B cell (primary cell): ENCODE measurements at regions not wholly inside any gene's neighbourhood (a gene's known extent, or its start where the extent isn't known, plus 50 kb on each side); places are given as distances from the start of the nearest gene placed in this dataset.

Experiments
- ATAC-seq: fragments of 200-7000 bp; cut with Tn5 transposase; one replicate; pipeline ENCODE4 v1.10.0; 2021; ENCODE audit warnings: low read depth, mild to moderate bottlenecking, moderate number of reproducible peaks, moderate library complexity
- CTCF ChIA-PET: fragments of 350-600 bp; sonication (Branson Sonifier 250); formaldehyde crosslinking; loops from one replicate; lab custom pipeline; 2021; ENCODE audit warnings: antibody characterized with exemption, inconsistent platforms; lab: Charles Lee
- POLR2A ChIA-PET: fragments of 350-600 bp; sonication (Branson Sonifier 250); formaldehyde crosslinking; loops from one replicate; lab custom pipeline; 2021; ENCODE audit warnings: antibody characterized with exemption; lab: Charles Lee
- DNase-seq: peaks from one replicate; pipeline ENCODE4 v3.0.0; 2013
- H2AFZ ChIP-seq: 2 replicates; pipeline ENCODE4 v1.6.1; 2012; ENCODE audit warnings: mild to moderate bottlenecking, low read depth, low read length; ENCODE audit not compliant: insufficient read depth, poor library complexity, severe bottlenecking
- H3K27ac ChIP-seq, 2 donors: 1 replicate in 1 of 2; 2 replicates in 1 of 2; pipeline ENCODE4 v1.5.1; 2012 to 2013; ENCODE audit warnings: low read length in 2 of 2, mild to moderate bottlenecking in 2 of 2, moderate library complexity in 1 of 2
- H3K27me3 ChIP-seq, 4 experiments: fragments of 200-600 bp in 1 of 4; sonication (generic) in 1 of 4; replicated peaks in 1 of 4; 1 replicate in 2 of 4; 2 replicates in 2 of 4; pipeline versions ENCODE4 v1.6.1 to v1.7.0; 2013 to 2016; ENCODE audit warnings: low read length in 3 of 4, mild to moderate bottlenecking in 2 of 4, mixed read lengths in 1 of 4, moderate library complexity in 1 of 4; ENCODE audit not compliant: insufficient read depth in 4 of 4, control insufficient read depth in 3 of 4; ENCODE audit errors: control extremely low read depth in 1 of 4
- H3K36me3 ChIP-seq, 2 experiments: replicated peaks in 1 of 2; 1 replicate in 1 of 2; 2 replicates in 1 of 2; pipeline versions ENCODE4 v1.6.1 to v1.7.1; 2013; ENCODE audit warnings: low read length in 1 of 2; ENCODE audit not compliant: insufficient read depth in 2 of 2, control insufficient read depth in 1 of 2; ENCODE audit errors: control extremely low read depth in 1 of 2, extremely low read depth in 1 of 2
- H3K4me1 ChIP-seq, 2 donors: fragments of 200-600 bp in 1 of 2; sonication (generic) in 1 of 2; 1 replicate in 1 of 2; 2 replicates in 1 of 2; pipeline versions ENCODE4 v1.5.1 to v1.6.1; 2013 to 2017; ENCODE audit warnings: low read length in 2 of 2; ENCODE audit not compliant: control insufficient read depth in 2 of 2, insufficient read depth in 2 of 2
- H3K4me2 ChIP-seq: replicated peaks from 2 replicates; pipeline ENCODE3; 2012; ENCODE audit warnings: mild to moderate bottlenecking, low read depth, low read length; ENCODE audit not compliant: poor library complexity, severe bottlenecking
- H3K4me3 ChIP-seq, 5 experiments: fragments of 200-600 bp in 1 of 5; sonication (generic) in 1 of 5; 1 replicate in 3 of 5; 2 replicates in 2 of 5; pipeline versions ENCODE4 v1.5.1 to v1.7.0; 2011 to 2016; ENCODE audit warnings: low read length in 4 of 5, mild to moderate bottlenecking in 4 of 5, low read depth in 2 of 5, control low read depth in 1 of 5, moderate library complexity in 1 of 5; ENCODE audit not compliant: insufficient read depth in 1 of 5; ENCODE audit errors: control extremely low read depth in 1 of 5, extremely low read depth in 1 of 5
- H3K79me2 ChIP-seq: fragments of 200-600 bp; sonication (generic); one replicate; pipeline ENCODE4 v1.6.0; 2016; ENCODE audit warnings: low read length; ENCODE audit not compliant: control insufficient read depth, insufficient read depth
- H3K9ac ChIP-seq: fragments of 200-600 bp; sonication (generic); 2 replicates; pipeline ENCODE4 v1.6.1; 2017; ENCODE audit warnings: mild to moderate bottlenecking, low read length, moderate library complexity
- H3K9me3 ChIP-seq, 3 donors: one replicate each; pipeline versions ENCODE4 v1.6.1 to v1.7.1; 2013; ENCODE audit warnings: low read length in 2 of 3; ENCODE audit not compliant: control insufficient read depth in 2 of 3, insufficient read depth in 1 of 3; ENCODE audit errors: control extremely low read depth in 1 of 3
- H4K20me1 ChIP-seq: 2 replicates; pipeline ENCODE4 v1.6.0; 2012; ENCODE audit warnings: mild to moderate bottlenecking, low read length; ENCODE audit not compliant: insufficient read depth, control insufficient read depth, poor library complexity, severe bottlenecking
- H3K27ac Mint-ChIP-seq: one replicate; pipeline ENCODE4 v1.8.0; 2021; ENCODE audit warnings: mixed read lengths
- H3K27me3 Mint-ChIP-seq: one replicate; pipeline ENCODE4 v1.8.0; 2021; ENCODE audit warnings: mixed read lengths
- H3K4me1 Mint-ChIP-seq: one replicate; pipeline ENCODE4 v1.8.0; 2021; ENCODE audit warnings: mixed read lengths
- H3K4me3 Mint-ChIP-seq: one replicate; pipeline ENCODE4 v1.8.0; 2021; ENCODE audit warnings: mixed read lengths
- H3K9me3 Mint-ChIP-seq: one replicate; pipeline ENCODE4 v1.8.0; 2022; ENCODE audit warnings: mixed read lengths; ENCODE audit not compliant: insufficient read depth
- CTCF ChIP-seq: fragments of 200-600 bp; IDR thresholded peaks from one replicate; pipeline ENCODE4 v1.8.0; 2022; ENCODE audit warnings: antibody characterized with exemption, mild to moderate bottlenecking
- EZH2 ChIP-seq: IDR thresholded peaks from 2 replicates; pipeline ENCODE4 v1.6.1; 2012; ENCODE audit warnings: borderline replicate concordance, low read depth, mild to moderate bottlenecking, moderate library complexity, low read length; ENCODE audit not compliant: insufficient read depth, poor library complexity, severe bottlenecking
- WGBS: methylation state at CpG from one replicate; pipeline ENCODE4 v1.1.5; 2013; ENCODE audit warnings: missing lambda C conversion rate; ENCODE audit not compliant: insufficient coverage; 5-methylcytosine and 5-hydroxymethylcytosine counted together
- intact Hi-C: fragments of 100-400 bp; cut with micrococcal nuclease; formaldehyde crosslinking; loops from one replicate; pipeline ENCODE4 v1.10.0; 2022

DNA sequence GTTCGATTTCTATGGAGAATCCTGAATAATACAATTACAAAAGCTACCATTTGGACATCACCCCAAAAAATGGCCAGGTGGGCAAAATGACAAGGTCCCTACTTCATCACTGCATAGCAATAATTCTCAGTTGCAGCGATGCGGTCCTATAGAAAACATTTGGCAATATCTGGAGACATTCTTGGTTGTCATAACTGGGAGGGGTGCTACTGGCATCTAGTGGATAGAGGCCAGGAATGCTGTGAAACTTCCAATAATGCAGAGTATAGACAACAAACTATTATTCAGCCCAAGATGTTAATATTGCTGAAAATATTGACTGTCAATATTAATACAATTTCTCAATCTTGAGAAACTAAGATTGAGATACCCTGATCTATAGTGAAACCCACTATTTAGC, 637.8 kb upstream of the PKDCC start:
- H3K4me1 ChIP-seq = no peaks in the 10 kb centered on the region
- no peaks in the 10 kb centered on the region for H3K27me3 Mint-ChIP-seq
- no peak overlapping the region for H3K27ac Mint-ChIP-seq
- no peak overlapping the region for H3K9ac ChIP-seq
- no peak overlapping the region for H3K27ac ChIP-seq
- no peak overlapping the region for H3K4me3 Mint-ChIP-seq
- H4K20me1 ChIP-seq = no peaks in the 10 kb centered on the region
- intact Hi-C loops = no loop called here
- CTCF ChIA-PET = no interaction called here
- no peak overlapping the region for H2AFZ ChIP-seq
- POLR2A ChIA-PET = no interaction called here
- no peaks in the 10 kb centered on the region for H3K9me3 ChIP-seq
- DNase-seq = no peak
- no peak for ATAC-seq
- H3K4me2 ChIP-seq = no peak overlapping the region
- 67% methylated on average over 1 of the region's 3 CpGs for WGBS
- H3K27me3 ChIP-seq = no peaks in the 10 kb centered on the region
- no peaks in the 10 kb centered on the region for H3K9me3 Mint-ChIP-seq
- H3K4me3 ChIP-seq = no peak overlapping the region
- H3K79me2 ChIP-seq = no peaks in the 10 kb centered on the region
- H3K4me1 Mint-ChIP-seq = no peaks in the 10 kb centered on the region
- TF ChIP-seq CTCF (no peak), EZH2 (no peak)
- H3K36me3 ChIP-seq = no peaks in the 10 kb centered on the region

- WGBS = no CpG with 5 or more reads among the region's 4 CpGs
- Histone ChIP-seq H3K9ac (no peak overlapping the region), H3K36me3 (no peaks in the 10 kb centered on the region), H3K27ac (no peak overlapping the region), H3K9me3 (no peaks in the 10 kb centered on the region), H3K27me3 (no peaks in the 10 kb centered on the region), H3K4me2 (no peak overlapping the region), H2AFZ (no peak overlapping the region), H3K4me1 (no peaks in the 10 kb centered on the region), H4K20me1 (no peaks in the 10 kb centered on the region), H3K79me2 (no peaks in the 10 kb centered on the region), H3K4me3 (no peak overlapping the region)
- H3K4me1 Mint-ChIP-seq = no peaks in the 10 kb centered on the region
- peaks cover 2% of the 10 kb centered on the region for H3K9me3 Mint-ChIP-seq
- no peak overlapping the region for H3K4me3 Mint-ChIP-seq
- no peaks in the 10 kb centered on the region for H3K27me3 Mint-ChIP-seq
- intact Hi-C loops = no loop called here
- TF ChIP-seq EZH2 (no peak), CTCF (no peak)
- ChIA-PET POLR2A (no interaction called here), CTCF (no interaction called here)
- DNase-seq = no peak
- no peak overlapping the region for H3K27ac Mint-ChIP-seq
- no peak for ATAC-seq
Measured at GRCh38 chr2:41413813-41414485, 633.9 kb upstream of the PKDCC start.
